ENCODE measurements at regions not wholly inside any gene's neighbourhood (a gene's known extent, or its start where the extent isn't known, plus 50 kb on each side); places are given as distances from the start of the nearest gene placed in this dataset.

DNA sequence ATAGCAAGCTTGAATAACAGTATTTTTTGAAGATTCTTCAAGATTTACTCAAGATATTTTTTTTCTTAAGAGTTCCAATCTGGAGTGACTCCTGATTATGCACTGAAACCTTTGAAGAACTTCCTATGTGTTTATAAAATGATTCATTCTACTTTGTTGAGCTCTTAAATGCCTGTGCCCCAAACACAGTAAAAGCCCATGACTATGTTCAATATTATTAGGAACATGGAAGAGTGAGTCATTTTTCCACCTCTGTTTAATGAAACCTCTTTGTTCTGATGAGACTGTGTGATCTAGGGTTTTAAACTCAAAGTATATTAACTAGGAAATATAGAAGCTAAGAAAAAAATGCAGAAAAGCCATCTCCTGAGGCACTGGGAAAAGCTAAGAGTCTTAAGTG, 415.0 kb upstream of the FBXO33 start:
- no peak for TF ChIP-seq MXI1 (IDR thresholded peaks at IDR 0.05; ENCODE audit: low read depth, low read length)
- TF ChIP-seq, protein P1, sequence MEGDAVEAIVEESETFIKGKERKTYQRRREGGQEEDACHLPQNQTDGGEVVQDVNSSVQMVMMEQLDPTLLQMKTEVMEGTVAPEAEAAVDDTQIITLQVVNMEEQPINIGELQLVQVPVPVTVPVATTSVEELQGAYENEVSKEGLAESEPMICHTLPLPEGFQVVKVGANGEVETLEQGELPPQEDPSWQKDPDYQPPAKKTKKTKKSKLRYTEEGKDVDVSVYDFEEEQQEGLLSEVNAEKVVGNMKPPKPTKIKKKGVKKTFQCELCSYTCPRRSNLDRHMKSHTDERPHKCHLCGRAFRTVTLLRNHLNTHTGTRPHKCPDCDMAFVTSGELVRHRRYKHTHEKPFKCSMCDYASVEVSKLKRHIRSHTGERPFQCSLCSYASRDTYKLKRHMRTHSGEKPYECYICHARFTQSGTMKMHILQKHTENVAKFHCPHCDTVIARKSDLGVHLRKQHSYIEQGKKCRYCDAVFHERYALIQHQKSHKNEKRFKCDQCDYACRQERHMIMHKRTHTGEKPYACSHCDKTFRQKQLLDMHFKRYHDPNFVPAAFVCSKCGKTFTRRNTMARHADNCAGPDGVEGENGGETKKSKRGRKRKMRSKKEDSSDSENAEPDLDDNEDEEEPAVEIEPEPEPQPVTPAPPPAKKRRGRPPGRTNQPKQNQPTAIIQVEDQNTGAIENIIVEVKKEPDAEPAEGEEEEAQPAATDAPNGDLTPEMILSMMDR (IDR thresholded peaks at IDR 0.05) = no peak
- TF ChIP-seq, protein P2, sequence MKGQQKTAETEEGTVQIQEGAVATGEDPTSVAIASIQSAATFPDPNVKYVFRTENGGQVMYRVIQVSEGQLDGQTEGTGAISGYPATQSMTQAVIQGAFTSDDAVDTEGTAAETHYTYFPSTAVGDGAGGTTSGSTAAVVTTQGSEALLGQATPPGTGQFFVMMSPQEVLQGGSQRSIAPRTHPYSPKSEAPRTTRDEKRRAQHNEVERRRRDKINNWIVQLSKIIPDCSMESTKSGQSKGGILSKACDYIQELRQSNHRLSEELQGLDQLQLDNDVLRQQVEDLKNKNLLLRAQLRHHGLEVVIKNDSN (IDR thresholded peaks at IDR 0.05; ENCODE audit: borderline replicate concordance, low read depth) = no peak
- no peak for TF ChIP-seq RAD21 (IDR thresholded peaks at IDR 0.05; ENCODE audit: low read length)
- no peak for TF ChIP-seq SIN3A (IDR thresholded peaks at IDR 0.05; ENCODE audit: borderline replicate concordance, low read depth, low read length)
- no peak for TF ChIP-seq RFX5 (IDR thresholded peaks at IDR 0.05; ENCODE audit: low read length)
